NCI-H446 (cell line): ENCODE measurements at regions not wholly inside any gene's neighbourhood (a gene's known extent, or its start where the extent isn't known, plus 50 kb on each side); places are given as distances from the start of the nearest gene placed in this dataset.

Experiments
- DNase-seq, 2 experiments: peaks; one replicate each; lab custom pipeline; 2025; lab: John Stamatoyannopoulos, UW

DNA sequence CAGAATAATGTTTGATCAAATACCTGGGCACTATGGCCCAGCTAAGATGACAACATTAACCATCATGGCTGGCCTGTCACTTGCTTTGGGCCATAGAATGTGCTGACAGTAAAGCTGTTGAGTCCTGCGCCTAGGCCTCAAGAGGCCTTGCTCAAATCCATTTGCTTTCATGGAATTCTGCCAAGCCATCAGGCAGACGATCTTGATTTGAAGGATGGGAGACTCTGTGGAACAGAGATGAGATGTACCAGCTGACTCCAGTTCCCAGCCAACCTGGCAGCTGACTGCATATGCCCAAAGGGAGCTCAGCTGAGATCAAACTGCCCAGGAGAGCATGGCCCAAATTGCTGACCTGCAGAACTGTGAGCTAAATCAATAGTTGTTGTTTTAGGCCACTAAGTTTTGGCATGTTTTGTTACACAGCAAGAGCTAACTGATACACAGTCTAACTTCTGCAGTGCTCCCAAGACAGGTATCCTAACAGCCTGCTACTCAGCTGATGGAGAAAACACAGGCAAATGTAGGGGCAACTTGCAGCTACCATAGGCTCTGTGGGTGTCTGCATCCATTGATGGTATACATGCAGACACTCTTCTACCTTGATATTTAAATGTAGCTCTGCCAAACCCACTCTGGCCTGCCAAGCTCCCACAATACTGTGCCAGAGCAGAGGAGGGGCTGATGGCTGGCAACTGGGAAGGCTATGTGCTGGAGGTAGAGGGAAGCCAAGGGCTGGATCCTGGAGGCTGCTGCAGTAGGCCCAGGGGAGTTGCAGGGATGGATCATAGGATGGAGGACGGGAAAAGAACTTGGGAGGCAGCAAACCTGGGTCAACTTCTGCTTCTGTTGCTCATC is 55.2 kb upstream of the RNF24 start:
- peak; percentile 43 to 88 for DNase-seq

DNA sequence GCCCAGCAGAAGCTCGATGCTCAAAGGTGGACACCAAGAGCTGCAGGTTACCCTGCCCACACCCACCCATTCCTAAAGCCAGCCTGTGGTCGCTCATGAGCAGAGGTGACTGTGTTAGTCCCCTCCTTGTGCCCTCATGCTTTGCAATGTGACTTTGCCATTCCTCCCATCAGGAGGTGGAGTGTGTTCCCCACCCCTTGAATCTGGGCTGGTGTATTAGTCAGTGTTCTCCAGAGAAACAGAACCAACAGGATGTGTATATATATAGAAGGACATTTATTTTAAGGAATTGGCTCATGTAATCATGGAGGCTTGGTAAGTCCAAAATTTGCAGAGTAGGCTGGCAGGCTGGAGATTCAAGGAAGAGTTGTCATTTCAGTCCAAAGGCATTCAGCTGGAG is 54.4 kb upstream of the RNF24 start:
- no peak for DNase-seq

DNA sequence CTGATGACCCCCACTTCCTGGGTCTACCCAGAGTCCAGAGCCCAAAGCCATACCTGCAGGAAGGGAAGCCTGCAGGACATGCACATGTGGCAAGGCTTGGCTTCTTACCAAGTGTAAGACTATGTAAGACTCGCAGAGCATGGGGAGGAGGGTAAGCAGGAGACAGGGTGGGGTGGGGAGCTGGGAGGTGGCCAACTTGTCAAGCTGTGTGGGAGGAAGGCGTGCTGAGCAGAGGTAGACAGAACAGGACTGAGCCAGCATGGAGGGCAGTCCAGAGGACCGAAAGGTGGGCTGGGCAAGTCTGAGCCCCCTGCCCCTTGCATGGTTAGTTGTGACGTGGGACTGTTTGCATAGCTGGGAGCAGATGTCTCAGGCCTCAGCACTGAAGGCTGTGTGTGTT is 53.4 kb upstream of the RNF24 start:
- no peak for DNase-seq

DNA sequence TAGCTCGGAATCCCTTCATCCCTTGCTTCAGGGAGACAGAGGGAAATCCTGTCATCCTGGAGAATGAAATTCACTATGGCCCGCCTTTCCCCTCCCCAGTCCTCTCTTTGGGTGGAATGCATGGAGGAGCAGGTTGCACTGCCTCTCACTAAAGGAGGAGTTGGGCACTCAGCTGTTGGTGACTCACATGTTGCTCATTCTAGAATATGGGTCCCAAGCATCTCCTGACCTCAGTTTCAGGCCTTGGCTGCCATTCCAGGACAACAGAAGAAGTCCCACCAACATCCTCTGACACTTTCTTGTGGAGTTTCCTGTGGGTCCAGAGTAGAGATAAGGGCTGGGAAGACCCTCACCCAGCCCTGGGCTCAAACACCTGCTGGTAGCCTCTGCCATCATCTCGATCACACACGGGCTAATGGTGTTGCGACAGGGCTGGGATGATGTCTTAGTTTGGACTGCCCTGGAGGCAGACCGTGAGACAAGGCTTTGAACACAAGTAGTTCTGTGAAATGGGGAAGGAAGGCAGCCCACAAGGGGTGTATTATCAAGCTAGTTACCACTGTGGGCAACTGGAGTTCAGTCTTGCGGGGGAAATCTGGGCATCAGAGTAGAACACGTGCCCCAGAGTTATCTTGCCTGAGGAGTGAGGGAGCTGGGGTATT is 52.4 kb upstream of the RNF24 start:
- DNase-seq: no peak

DNA sequence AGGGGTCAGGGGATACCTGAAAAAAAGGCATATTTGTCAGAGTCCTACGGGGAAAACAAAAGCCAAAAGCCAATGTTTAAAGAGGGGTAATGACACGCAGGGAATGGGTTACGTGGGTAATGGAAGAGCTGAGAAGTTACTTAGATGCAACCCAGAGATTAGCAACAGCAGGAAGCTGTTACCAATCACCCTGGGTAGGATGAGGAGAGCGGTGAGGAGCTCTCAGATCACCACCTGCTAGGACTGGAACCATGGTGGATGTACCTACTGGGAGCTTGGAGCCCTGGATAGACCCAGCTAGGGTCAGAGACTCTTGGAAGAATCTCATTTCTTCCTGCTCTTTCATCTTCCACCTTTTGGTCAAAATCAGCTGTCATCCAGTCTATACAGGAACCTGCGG is 51.2 kb upstream of the RNF24 start:
- DNase-seq: no peak

DNA sequence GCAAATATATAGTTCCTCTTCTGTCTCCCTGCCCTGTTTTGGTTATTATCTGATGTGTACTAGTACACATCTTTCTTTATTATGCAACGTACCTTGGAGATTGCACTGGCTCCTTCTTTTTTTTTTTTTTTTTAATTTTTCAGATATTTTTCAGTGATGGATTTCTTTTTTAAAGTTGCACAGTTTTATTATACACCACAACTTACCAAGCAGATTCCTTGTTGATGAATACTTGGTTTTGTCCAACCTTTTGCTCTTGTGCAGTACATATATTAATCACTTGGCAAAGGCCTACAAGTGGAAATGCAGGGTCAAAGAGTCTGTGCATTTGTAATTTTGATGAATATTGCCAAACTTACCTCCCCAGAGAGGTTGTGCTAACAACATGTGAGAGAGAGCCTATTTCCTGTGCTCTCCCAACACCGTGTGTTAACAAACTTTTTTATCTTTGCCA is 50.1 kb upstream of the RNF24 start:
- DNase-seq: no peak
